ENCODE measurements at regions not wholly inside any gene's neighbourhood (a gene's known extent, or its start where the extent isn't known, plus 50 kb on each side); places are given as distances from the start of the nearest gene placed in this dataset.

DNA sequence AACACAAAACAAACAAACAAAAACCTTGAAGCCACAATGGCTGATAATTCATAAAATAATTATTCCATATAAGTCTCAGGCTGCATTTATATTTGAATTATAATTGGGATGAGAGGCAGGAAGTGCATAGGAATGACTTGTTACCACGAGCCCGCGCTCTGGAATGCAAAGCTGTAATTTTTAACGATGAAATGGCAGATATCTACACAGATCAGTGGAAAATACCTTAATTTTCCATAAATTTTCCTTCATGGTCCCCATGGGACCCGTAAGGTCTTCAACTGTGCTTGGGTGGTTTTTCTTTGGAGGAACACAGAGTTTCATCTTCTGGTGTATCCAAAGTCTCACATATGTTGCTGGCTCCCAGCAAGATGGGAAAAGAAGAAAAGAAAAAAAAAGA lies 226.8 kb downstream of the SHOX start:
- no peak overlapping the region for H3K27ac ChIP-seq (ENCODE audit: low read length in 2 of 2)
- WGBS (ENCODE audit: insufficient coverage): no CpG with 5 or more reads among the region's 5 CpGs
- no peaks in the 10 kb centered on the region for H3K27me3 Mint-ChIP-seq
- peaks cover 0 to 11% (median 3%) of the 10 kb centered on the region in 3 donors for H3K9me3 ChIP-seq (ENCODE audit: control extremely low read depth in 1 of 3, control insufficient read depth in 2 of 3, insufficient read depth in 1 of 3, low read length in 2 of 3)
- no peak for ATAC-seq (ENCODE audit: low read depth)
- ChIA-PET POLR2A (no interaction called here), CTCF (no interaction called here)
- no peak overlapping the region for H2AFZ ChIP-seq (ENCODE audit: insufficient read depth, low read depth, low read length, poor library complexity, severe bottlenecking)
- no peaks in the 10 kb centered on the region for H3K4me1 ChIP-seq (ENCODE audit: control insufficient read depth in 2 of 2, insufficient read depth in 2 of 2, low read length in 2 of 2)
- no peak overlapping the region for H3K4me3 ChIP-seq (ENCODE audit: control extremely low read depth in 1 of 5, extremely low read depth in 1 of 5, insufficient read depth in 1 of 5, low read depth in 2 of 5, low read length in 4 of 5)
- H3K79me2 ChIP-seq (ENCODE audit: control insufficient read depth, insufficient read depth, low read length): no peaks in the 10 kb centered on the region
- no peaks in the 10 kb centered on the region for H4K20me1 ChIP-seq (ENCODE audit: control insufficient read depth, insufficient read depth, low read length, poor library complexity, severe bottlenecking)
- H3K4me2 ChIP-seq (replicated peaks; ENCODE audit: low read depth, low read length, poor library complexity, severe bottlenecking): no peak overlapping the region
- no peak overlapping the region for H3K9ac ChIP-seq (ENCODE audit: low read length)
- H3K27ac Mint-ChIP-seq: no peak overlapping the region
- intact Hi-C loops (cut with micrococcal nuclease): no loop called here
- TF ChIP-seq EZH2 (IDR thresholded peaks at IDR 0.05; ENCODE audit: borderline replicate concordance, insufficient read depth, low read depth, low read length, poor library complexity, severe bottlenecking): no peak
- TF ChIP-seq, protein P1, sequence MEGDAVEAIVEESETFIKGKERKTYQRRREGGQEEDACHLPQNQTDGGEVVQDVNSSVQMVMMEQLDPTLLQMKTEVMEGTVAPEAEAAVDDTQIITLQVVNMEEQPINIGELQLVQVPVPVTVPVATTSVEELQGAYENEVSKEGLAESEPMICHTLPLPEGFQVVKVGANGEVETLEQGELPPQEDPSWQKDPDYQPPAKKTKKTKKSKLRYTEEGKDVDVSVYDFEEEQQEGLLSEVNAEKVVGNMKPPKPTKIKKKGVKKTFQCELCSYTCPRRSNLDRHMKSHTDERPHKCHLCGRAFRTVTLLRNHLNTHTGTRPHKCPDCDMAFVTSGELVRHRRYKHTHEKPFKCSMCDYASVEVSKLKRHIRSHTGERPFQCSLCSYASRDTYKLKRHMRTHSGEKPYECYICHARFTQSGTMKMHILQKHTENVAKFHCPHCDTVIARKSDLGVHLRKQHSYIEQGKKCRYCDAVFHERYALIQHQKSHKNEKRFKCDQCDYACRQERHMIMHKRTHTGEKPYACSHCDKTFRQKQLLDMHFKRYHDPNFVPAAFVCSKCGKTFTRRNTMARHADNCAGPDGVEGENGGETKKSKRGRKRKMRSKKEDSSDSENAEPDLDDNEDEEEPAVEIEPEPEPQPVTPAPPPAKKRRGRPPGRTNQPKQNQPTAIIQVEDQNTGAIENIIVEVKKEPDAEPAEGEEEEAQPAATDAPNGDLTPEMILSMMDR (IDR thresholded peaks at IDR 0.05): no peak
- H3K4me1 Mint-ChIP-seq: no peaks in the 10 kb centered on the region
- H3K9me3 Mint-ChIP-seq (ENCODE audit: insufficient read depth): peaks cover 6% of the 10 kb centered on the region
- DNase-seq: no peak
- H3K36me3 ChIP-seq (replicated peaks in 1 of 2; ENCODE audit: control extremely low read depth in 1 of 2, control insufficient read depth in 1 of 2, extremely low read depth in 1 of 2, insufficient read depth in 2 of 2, low read length in 1 of 2): no peaks in the 10 kb centered on the region
- H3K27me3 ChIP-seq (replicated peaks in 1 of 4; ENCODE audit: control extremely low read depth in 1 of 4, control insufficient read depth in 3 of 4, insufficient read depth in 4 of 4, low read length in 3 of 4): no peaks in the 10 kb centered on the region
- H3K4me3 Mint-ChIP-seq: no peak overlapping the region

DNA sequence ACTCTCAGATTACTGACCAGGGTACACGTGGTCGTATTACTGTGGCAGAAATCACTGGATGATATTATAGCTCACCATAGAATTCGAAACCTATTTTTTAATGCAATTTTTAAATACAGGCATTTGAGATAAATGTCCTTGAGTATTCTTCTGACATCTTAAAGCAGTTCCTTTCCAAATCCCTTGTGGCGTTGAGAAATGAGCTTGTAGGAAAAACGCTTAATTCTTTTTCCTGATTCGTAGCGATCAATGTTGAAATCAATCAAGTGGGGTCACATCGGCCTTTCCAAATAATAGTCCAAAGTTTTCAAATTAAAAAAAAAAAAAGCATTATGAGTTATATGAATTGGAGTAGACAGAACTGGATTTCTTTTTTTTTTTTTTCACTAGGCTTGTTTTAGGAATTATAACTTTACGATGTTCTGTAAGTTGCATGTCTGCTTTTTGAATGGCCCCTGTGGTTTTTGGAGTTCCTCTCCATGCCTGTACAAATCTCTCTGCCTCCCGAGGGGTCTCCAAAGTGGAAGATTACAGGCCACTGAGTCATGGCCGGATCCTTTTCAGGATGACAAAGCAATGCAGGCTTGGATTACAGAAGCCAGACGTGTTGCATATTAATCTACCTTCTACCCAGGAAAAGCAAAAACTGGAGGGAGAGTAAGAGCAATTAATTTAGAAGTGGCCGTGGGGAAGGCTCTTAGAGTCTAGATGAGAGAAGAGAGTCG lies 226.1 kb downstream of the SHOX start:
- ChIA-PET POLR2A (no interaction called here), CTCF (no interaction called here)
- Histone ChIP-seq H3K27ac (ENCODE audit: low read length in 2 of 2) (no peak overlapping the region), H3K9ac (ENCODE audit: low read length) (no peak overlapping the region), H3K36me3 (replicated peaks in 1 of 2; ENCODE audit: control extremely low read depth in 1 of 2, control insufficient read depth in 1 of 2, extremely low read depth in 1 of 2, insufficient read depth in 2 of 2, low read length in 1 of 2) (no peaks in the 10 kb centered on the region), H4K20me1 (ENCODE audit: control insufficient read depth, insufficient read depth, low read length, poor library complexity, severe bottlenecking) (no peaks in the 10 kb centered on the region), H2AFZ (ENCODE audit: insufficient read depth, low read depth, low read length, poor library complexity, severe bottlenecking) (no peak overlapping the region), H3K4me2 (replicated peaks; ENCODE audit: low read depth, low read length, poor library complexity, severe bottlenecking) (no peak overlapping the region), H3K27me3 (replicated peaks in 1 of 4; ENCODE audit: control extremely low read depth in 1 of 4, control insufficient read depth in 3 of 4, insufficient read depth in 4 of 4, low read length in 3 of 4) (no peaks in the 10 kb centered on the region), H3K79me2 (ENCODE audit: control insufficient read depth, insufficient read depth, low read length) (no peaks in the 10 kb centered on the region), H3K4me3 (ENCODE audit: control extremely low read depth in 1 of 5, extremely low read depth in 1 of 5, insufficient read depth in 1 of 5, low read depth in 2 of 5, low read length in 4 of 5) (no peak overlapping the region), H3K9me3 (ENCODE audit: control extremely low read depth in 1 of 3, control insufficient read depth in 2 of 3, insufficient read depth in 1 of 3, low read length in 2 of 3) (peaks cover 0 to 7% (median 3%) of the 10 kb centered on the region in 3 donors), H3K4me1 (ENCODE audit: control insufficient read depth in 2 of 2, insufficient read depth in 2 of 2, low read length in 2 of 2) (no peaks in the 10 kb centered on the region)
- H3K9me3 Mint-ChIP-seq (ENCODE audit: insufficient read depth): peaks cover 6% of the 10 kb centered on the region
- no peak for ATAC-seq (ENCODE audit: low read depth)
- intact Hi-C loops (cut with micrococcal nuclease): no loop called here
- no peak for DNase-seq
- no peaks in the 10 kb centered on the region for H3K27me3 Mint-ChIP-seq
- H3K27ac Mint-ChIP-seq: no peak overlapping the region
- no peaks in the 10 kb centered on the region for H3K4me1 Mint-ChIP-seq
- H3K4me3 Mint-ChIP-seq: no peak overlapping the region
- 20% methylated on average over 1 of the region's 14 CpGs for WGBS (ENCODE audit: insufficient coverage)
- TF ChIP-seq, protein P1 (IDR thresholded peaks at IDR 0.05): no peak
- TF ChIP-seq EZH2 (IDR thresholded peaks at IDR 0.05; ENCODE audit: borderline replicate concordance, insufficient read depth, low read depth, low read length, poor library complexity, severe bottlenecking): no peak
